ENCODE measurements at regions not wholly inside any gene's neighbourhood (a gene's known extent, or its start where the extent isn't known, plus 50 kb on each side); places are given as distances from the start of the nearest gene placed in this dataset.

GRCh38 chr16:86681031-86681756 lies 102.8 kb downstream of the FOXL1 start:
- H3K36me3 ChIP-seq (ENCODE audit: low read depth, missing control alignments) = no peaks in the 10 kb centered on the region
- DNase-seq = no peak
- WGBS, 2 donors = 68 to 72% methylated on average over 22 to 37 of the region's 37 CpGs
- intact Hi-C loops (cut with DNase I; ENCODE audit: low total_unique reads) = no loop called here
- no peaks in the 10 kb centered on the region for H3K4me1 ChIP-seq
- no peaks in the 10 kb centered on the region for H3K9me3 ChIP-seq
- no peak overlapping the region for H3K4me3 ChIP-seq
- H3K27ac ChIP-seq = no peak overlapping the region
- no peak for TF ChIP-seq POLR2A (IDR thresholded peaks at IDR 0.05)
- no peak for TF ChIP-seq CTCF (IDR thresholded peaks at IDR 0.05)
- no peaks in the 10 kb centered on the region for H3K27me3 ChIP-seq

GRCh38 chr16:86681757-86682106 lies 103.4 kb downstream of the FOXL1 start:
- Histone ChIP-seq H3K4me3 (no peak overlapping the region), H3K9me3 (no peaks in the 10 kb centered on the region), H3K27me3 (no peaks in the 10 kb centered on the region), H3K4me1 (no peaks in the 10 kb centered on the region), H3K36me3 (ENCODE audit: low read depth, missing control alignments) (no peaks in the 10 kb centered on the region), H3K27ac (no peak overlapping the region)
- intact Hi-C loops (cut with DNase I; ENCODE audit: low total_unique reads) = no loop called here
- TF ChIP-seq CTCF (IDR thresholded peaks at IDR 0.05) (no peak), POLR2A (IDR thresholded peaks at IDR 0.05) (no peak)
- no peak for DNase-seq
- 82 to 83% methylated on average over 11 to 15 of the region's 15 CpGs for WGBS, 2 donors

GRCh38 chr16:86682219-86682904 lies 104.0 kb downstream of the FOXL1 start:
- Histone ChIP-seq H3K27me3 (no peaks in the 10 kb centered on the region), H3K9me3 (no peaks in the 10 kb centered on the region), H3K36me3 (ENCODE audit: low read depth, missing control alignments) (no peaks in the 10 kb centered on the region), H3K27ac (no peak overlapping the region), H3K4me3 (no peak overlapping the region), H3K4me1 (no peaks in the 10 kb centered on the region)
- DNase-seq = no peak
- WGBS, 2 donors = 88 to 93% methylated on average over 14 of the region's 14 CpGs
- intact Hi-C loops (cut with DNase I; ENCODE audit: low total_unique reads) = no loop called here
- TF ChIP-seq POLR2A (IDR thresholded peaks at IDR 0.05) = no peak
- TF ChIP-seq CTCF (IDR thresholded peaks at IDR 0.05) = no peak

GRCh38 chr16:86683441-86684194 lies 105.3 kb downstream of the FOXL1 start:
- no peaks in the 10 kb centered on the region for H3K27me3 ChIP-seq
- H3K4me1 ChIP-seq = no peaks in the 10 kb centered on the region
- DNase-seq = no peak
- H3K9me3 ChIP-seq = no peaks in the 10 kb centered on the region
- intact Hi-C loops (cut with DNase I; ENCODE audit: low total_unique reads) = no loop called here
- TF ChIP-seq POLR2A (IDR thresholded peaks at IDR 0.05) (no peak), CTCF (IDR thresholded peaks at IDR 0.05) (no peak)
- H3K4me3 ChIP-seq = no peak overlapping the region
- WGBS, 2 donors = 72 to 81% methylated on average over 8 of the region's 8 CpGs
- no peaks in the 10 kb centered on the region for H3K36me3 ChIP-seq (ENCODE audit: low read depth, missing control alignments)
- H3K27ac ChIP-seq = no peak overlapping the region
